OCI-LY7 (cell line): ENCODE measurements at regions not wholly inside any gene's neighbourhood (a gene's known extent, or its start where the extent isn't known, plus 50 kb on each side); places are given as distances from the start of the nearest gene placed in this dataset.

ENCODE experiments used
- CTCF ChIP-seq: fragments of 200-600 bp; sonication (generic); conservative IDR thresholded peaks from 2 replicates; pipeline ENCODE4 v1.5.1; 2014; ENCODE audit warnings: mild to moderate bottlenecking, antibody characterized with exemption, low read length, moderate library complexity, mixed read lengths
- EZH2phosphoT487 ChIP-seq: fragments of 200-600 bp; sonication (generic); IDR thresholded peaks from 2 replicates; pipeline ENCODE4 v1.6.1; 2018; ENCODE audit warnings: low read depth, borderline replicate concordance, mild to moderate bottlenecking, mixed run types, antibody characterized with exemption, low read length, moderate library complexity, mixed read lengths

GRCh38 chr1:30419831-30420230 is 303.6 kb downstream of the MATN1 start:
- no peak for TF ChIP-seq CTCF
- no peak for TF ChIP-seq EZH2phosphoT487
